HG03565 (cell line): ENCODE measurements at regions not wholly inside any gene's neighbourhood (a gene's known extent, or its start where the extent isn't known, plus 50 kb on each side); places are given as distances from the start of the nearest gene placed in this dataset.
"Not testable (repeated sequence)": the region's sequence is repeated elsewhere in the genome, so short reads cannot be mapped to it uniquely, and the experiment has no call there.

Experiments
- ATAC-seq: cut with Tn5 transposase; IDR thresholded peaks from one replicate; pipeline ENCODE4 v1.9.1; 2021; ENCODE audit warnings: mild to moderate bottlenecking, moderate library complexity; ENCODE audit not compliant: unreplicated experiment

- ATAC-seq: no peak
Measured at GRCh38 chr9:115690786-115691496, 462.6 kb upstream of the PAPPA start.

DNA sequence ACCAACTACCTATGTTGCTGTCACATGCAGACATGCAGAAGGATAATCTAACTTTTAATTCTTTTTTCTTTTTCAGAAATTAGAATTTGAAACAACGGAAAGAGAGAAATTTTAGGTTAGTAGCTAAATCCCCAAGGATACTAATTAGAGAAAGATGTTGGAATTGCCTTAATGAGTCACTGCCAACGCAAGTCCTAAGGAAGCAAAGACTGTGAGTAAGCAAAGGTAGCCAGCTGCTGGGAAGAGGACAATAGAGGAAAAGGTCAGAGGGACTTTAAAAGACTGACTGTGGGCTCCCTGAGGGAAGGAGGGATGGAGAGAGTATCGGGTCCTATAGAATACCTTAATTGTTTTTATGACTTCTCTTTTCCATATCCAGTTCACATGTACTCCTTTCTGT is 461.9 kb upstream of the PAPPA start:
- ATAC-seq: no peak

- ATAC-seq: not testable (repeated sequence)
Measured at GRCh38 chr9:115692868-115693267, 460.7 kb upstream of the PAPPA start.

DNA sequence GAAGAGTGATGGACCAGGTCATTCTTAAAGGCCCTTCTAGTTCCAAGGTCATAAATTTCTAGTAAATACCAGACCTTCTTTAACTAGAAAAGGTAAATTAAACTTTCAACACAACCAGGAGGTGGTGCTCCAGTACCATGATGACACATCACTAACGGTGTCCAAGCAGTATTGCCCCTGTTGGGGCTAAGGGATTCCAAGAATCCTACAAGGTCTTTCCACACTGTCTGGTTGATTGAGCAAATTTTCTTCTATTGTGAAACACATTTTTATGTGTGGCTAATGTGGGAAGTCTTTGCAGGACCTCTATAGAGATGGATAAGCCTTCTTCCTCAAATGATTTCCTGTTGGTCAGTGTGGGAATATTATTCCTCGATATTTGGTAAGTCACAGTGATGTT is 459.6 kb upstream of the PAPPA start:
- ATAC-seq: no peak

DNA sequence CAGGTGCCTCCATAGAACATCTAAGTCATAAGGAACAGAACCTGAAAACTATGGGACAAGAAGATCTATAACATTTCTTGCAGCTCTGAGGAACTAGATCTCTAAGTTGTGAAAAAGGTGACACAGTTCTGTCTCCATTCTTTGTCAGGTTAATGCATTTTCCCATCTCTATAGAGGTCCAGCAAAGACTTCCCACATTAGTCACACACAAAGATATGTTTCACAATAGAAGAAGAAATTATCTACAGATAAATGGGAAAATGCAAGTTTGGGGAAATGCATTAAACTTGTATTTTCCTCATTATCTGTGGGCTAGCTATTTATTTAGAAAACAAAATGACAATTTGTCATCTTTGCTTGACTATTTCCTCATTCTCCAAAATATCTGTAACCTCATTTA is 458.6 kb upstream of the PAPPA start:
- ATAC-seq: no peak

DNA sequence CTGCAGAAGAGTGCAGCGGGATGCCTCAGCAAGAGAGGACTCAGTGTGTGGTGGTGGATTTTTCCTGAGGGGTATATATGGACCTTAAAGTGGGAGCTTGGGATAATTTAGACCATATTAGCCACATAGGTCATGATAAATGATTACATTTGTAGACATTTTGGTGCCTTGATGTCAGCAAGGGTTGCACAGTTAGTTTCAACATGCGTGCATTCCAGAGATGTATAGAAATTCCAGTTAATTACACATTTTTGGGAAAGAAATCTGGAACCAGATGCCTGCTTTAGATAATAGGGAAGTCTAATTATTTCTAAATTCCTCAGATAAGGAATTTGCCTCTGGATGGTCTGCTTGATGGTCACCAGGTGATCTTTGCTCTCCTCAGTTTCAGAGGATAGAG is 440.6 kb upstream of the PAPPA start:
- ATAC-seq: no peak

- no peak for ATAC-seq
Measured at GRCh38 chr9:115715666-115716065, 437.9 kb upstream of the PAPPA start.

DNA sequence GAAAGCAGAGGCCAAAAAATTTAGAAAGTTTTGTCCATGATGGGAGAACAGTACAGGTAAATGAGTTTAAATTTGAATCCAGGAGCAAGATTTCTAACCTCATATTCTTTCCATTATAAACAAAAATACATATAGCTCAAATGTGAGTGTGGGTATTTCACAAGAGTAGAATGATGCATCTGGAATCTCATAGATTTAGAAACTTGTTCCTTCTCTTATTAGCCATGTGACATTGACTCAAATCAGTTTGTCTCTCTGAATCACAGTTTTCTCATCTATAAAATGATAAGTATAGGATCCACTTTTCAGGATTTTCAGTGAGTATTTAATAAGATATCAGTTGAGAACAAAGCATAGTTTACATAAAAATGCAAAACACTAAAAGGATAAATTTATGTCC is 436.3 kb upstream of the PAPPA start:
- ATAC-seq: no peak

DNA sequence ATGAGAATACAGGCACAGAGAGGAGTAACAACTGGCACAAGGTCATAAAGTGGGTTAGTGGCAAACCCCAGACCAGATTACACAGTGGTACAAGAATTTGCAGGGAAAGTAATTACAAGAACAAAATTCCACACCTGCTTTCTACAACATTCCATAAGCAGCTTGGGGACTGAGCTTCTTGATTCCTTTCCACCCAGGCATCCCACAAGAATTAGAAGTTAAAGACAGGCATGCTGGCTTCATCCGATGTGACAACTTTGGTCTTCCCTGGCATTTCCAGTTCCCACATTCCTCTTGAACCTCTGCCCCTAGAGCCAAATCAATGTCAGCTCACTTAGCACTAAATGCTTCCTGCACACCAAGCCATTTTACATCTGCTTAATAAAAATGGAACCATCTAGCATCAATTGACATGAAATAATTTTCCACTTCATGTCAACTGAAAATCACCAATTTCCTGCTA is 435.8 kb upstream of the PAPPA start:
- ATAC-seq: no peak

- no peak for ATAC-seq
Measured at GRCh38 chr9:115730396-115730795, 423.2 kb upstream of the PAPPA start.

DNA sequence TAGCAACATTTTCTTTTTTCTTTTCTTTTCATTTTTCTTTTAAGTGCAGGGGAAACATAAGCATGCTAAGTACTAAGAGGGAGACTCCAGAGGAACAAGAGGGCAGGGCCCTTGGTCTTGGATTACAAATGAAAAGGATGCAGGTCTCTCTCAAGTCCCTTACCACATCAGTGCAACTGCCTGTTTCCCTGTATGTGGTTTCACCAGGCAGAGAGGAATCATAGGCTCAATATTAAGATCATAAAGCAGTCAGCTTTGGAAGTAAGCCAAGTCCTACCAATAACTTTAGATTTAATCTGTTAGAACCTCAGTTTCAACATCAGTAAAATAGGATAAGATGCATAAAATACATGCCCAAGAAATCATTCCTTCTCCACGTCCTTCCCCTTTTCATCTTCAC is 422.7 kb upstream of the PAPPA start:
- ATAC-seq: no peak

DNA sequence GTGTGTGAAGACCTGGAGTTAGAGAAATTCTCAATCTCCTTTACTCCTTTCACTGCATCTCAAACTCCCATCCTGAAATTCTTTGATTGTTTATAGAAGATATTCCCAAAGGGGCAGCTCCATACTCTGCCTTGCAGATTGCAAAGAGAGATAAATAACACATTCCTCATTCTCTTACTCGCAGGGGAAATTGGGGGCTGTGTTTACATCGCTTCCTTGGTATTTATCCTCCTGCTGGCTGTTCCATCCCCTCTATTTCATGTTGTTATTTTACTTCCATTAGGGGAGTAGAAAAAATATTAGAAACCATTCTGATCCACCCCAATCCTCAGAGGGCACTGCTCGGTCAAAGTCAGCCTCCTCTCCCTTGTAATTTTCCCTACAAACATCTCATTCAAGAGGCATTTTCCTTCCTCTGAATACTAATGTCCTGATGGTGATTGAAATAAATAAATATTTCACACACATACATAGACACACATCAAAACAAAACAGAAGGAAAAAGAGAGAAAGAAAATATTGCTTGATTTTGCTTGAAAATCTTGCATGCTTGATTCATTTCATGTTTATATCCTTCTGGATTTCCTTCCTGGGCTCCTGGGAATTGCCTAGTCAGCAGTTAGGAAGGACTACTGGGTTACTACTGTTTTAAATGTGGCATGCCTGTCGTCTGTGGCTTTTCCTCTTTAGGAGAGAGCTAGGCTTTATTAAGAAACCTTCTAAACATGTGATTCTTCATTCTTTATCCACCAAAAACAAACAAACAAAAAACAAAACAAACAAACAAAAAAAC is 420.1 kb upstream of the PAPPA start:
- ATAC-seq: no peak

- no peak for ATAC-seq
Measured at GRCh38 chr9:115739096-115739875, 414.3 kb upstream of the PAPPA start.

DNA sequence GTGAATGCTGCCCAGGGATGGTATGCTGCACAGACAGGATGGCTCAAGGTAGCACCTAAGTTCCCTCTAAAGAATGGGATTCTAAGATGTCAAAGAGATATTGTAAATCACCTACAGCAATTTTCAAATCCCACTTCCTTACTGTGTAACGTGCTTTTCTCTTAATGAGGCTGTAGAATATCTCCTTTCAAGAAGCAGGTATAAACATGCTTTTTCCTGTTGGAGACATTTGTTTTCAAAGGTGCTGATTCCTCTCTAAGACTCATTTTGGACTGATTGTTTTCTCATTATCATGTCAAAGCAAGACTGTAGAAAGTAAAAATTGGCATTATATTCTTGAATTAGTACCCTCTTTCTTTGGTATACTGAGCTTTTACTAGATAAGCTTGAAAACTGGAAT is 412.6 kb upstream of the PAPPA start:
- ATAC-seq: no peak

GRCh38 chr9:115743709-115744605 is 409.6 kb upstream of the PAPPA start:
- ATAC-seq: no peak

- no peak for ATAC-seq
Measured at GRCh38 chr9:115746496-115746895, 407.1 kb upstream of the PAPPA start.

DNA sequence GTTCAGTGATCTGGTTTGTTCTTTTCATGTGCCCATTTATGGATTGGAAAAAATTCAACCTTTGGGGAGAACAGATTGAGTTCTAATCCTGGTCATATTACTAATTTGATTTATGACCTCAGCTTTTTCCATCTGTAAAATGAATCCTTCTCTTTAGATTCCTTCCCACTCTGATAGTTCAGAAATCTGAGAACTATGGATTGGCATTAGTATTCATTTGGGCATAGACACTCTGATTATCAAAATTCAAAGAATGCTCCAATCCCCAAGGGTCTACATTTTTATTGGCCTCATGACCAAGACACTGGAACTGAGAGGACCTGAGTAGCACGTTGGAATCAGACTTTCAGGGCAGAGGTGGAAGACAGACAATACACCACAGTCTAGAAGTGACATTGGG is 405.9 kb upstream of the PAPPA start:
- ATAC-seq: no peak

DNA sequence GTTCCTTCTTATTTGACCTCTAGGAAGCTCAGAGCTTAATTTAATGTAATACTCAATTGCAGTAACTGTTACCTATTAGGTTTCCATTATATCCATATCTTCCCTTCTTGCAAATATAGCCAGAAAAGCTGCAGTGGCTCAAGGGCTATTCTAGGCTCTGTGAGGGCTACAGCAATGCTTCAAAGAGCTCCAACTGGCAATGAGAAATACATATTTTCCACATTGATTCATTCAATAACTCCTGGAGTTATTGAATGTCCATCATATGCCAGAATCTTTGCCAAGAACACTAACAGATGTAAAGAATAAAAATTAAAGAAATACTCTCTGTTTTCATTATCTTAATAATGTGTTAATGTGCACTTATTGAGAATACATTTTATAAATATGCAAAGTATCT is 396.9 kb upstream of the PAPPA start:
- ATAC-seq: no peak

- ATAC-seq: no peak
Measured at GRCh38 chr9:115757461-115757860, 396.1 kb upstream of the PAPPA start.

GRCh38 chr9:115758441-115758840 is 395.1 kb upstream of the PAPPA start:
- ATAC-seq: no peak

- no peak for ATAC-seq
Measured at GRCh38 chr9:115759426-115759825, 394.2 kb upstream of the PAPPA start.
